Smooth muscle cell (in vitro differentiated cells): ENCODE measurements at regions not wholly inside any gene's neighbourhood (a gene's known extent, or its start where the extent isn't known, plus 50 kb on each side); places are given as distances from the start of the nearest gene placed in this dataset.

ENCODE experiments used
- DNase-seq: peaks from one replicate; lab custom pipeline; 2025; ENCODE audit not compliant: unreplicated experiment; lab: John Stamatoyannopoulos, UW
- H2AFZ ChIP-seq: fragments of 200-600 bp; sonication (generic); 2 replicates; pipeline ENCODE4 v1.6.0; 2016; ENCODE audit warnings: antibody characterized with exemption, low read depth, mild to moderate bottlenecking
- H3F3A ChIP-seq: fragments of 200-600 bp; sonication (generic); 2 replicates; pipeline ENCODE4 v1.6.0; 2017; ENCODE audit warnings: antibody characterized with exemption, low read depth
- H3K27ac ChIP-seq: fragments of 200-600 bp; sonication (generic); 2 replicates; pipeline ENCODE4 v1.5.1; 2016; ENCODE audit warnings: low read depth, mild to moderate bottlenecking
- H3K27me3 ChIP-seq: fragments of 200-600 bp; sonication (generic); 2 replicates; pipeline ENCODE4 v1.6.1; 2016; ENCODE audit warnings: low read depth, mild to moderate bottlenecking
- H3K36me3 ChIP-seq: fragments of 200-600 bp; sonication (generic); 2 replicates; pipeline ENCODE4 v1.5.1; 2016; ENCODE audit warnings: low read depth
- H3K4me1 ChIP-seq: fragments of 200-600 bp; sonication (generic); 2 replicates; pipeline ENCODE4 v1.5.1; 2016; ENCODE audit warnings: low read depth
- H3K4me2 ChIP-seq: fragments of 200-600 bp; sonication (generic); 2 replicates; pipeline ENCODE4 v1.6.0; 2016; ENCODE audit warnings: mild to moderate bottlenecking
- H3K4me3 ChIP-seq: fragments of 200-600 bp; sonication (generic); 2 replicates; pipeline ENCODE4 v1.5.1; 2016; ENCODE audit warnings: mild to moderate bottlenecking
- H3K79me2 ChIP-seq: fragments of 200-600 bp; sonication (generic); 2 replicates; pipeline ENCODE4 v1.6.0; 2016; ENCODE audit warnings: low read depth, mild to moderate bottlenecking
- H3K9ac ChIP-seq: fragments of 200-600 bp; sonication (generic); 2 replicates; pipeline ENCODE4 v1.6.0; 2016; ENCODE audit warnings: low read depth
- H3K9me3 ChIP-seq: fragments of 200-600 bp; sonication (generic); replicated peaks from 2 replicates; pipeline ENCODE4 v1.5.1; 2016; ENCODE audit warnings: low read depth
- H4K20me1 ChIP-seq: fragments of 200-600 bp; sonication (generic); 2 replicates; pipeline ENCODE4 v1.6.0; 2016; ENCODE audit warnings: low read depth
- CTCF ChIP-seq: fragments of 200-600 bp; sonication (generic); IDR thresholded peaks from 2 replicates; pipeline ENCODE4 v1.5.1; 2017; ENCODE audit warnings: borderline replicate concordance, mild to moderate bottlenecking, antibody characterized with exemption; ENCODE audit not compliant: insufficient read depth, poor library complexity, severe bottlenecking
- WGBS: methylation state at CpG from one replicate; pipeline ENCODE4 v1.1.7; 2016; ENCODE audit warnings: low lambda C conversion rate; 5-methylcytosine and 5-hydroxymethylcytosine counted together

- TF ChIP-seq CTCF, result no peak
- WGBS, result 92% methylated on average over 2 of the region's 2 CpGs
- DNase-seq, result no peak
- no peaks in the 10 kb centered on the region for H3K36me3 ChIP-seq
- no peak overlapping the region for H3K27ac ChIP-seq
- no peaks in the 10 kb centered on the region for H3K4me1 ChIP-seq
- no peaks in the 10 kb centered on the region for H3F3A ChIP-seq
- H4K20me1 ChIP-seq, result no peaks in the 10 kb centered on the region
- no peak overlapping the region for H3K9ac ChIP-seq
- H2AFZ ChIP-seq, result no peak overlapping the region
- H3K4me2 ChIP-seq, result no peak overlapping the region
- no peak overlapping the region for H3K4me3 ChIP-seq
- no peaks in the 10 kb centered on the region for H3K79me2 ChIP-seq
- no peaks in the 10 kb centered on the region for H3K9me3 ChIP-seq
- no peaks in the 10 kb centered on the region for H3K27me3 ChIP-seq
Observed at GRCh38 chr12:71329956-71330355, 109.6 kb upstream of the LGR5 start.

GRCh38 chr12:71321531-71321930, 118.1 kb upstream of the LGR5 start:
- Histone ChIP-seq H3K4me3 (no peak overlapping the region), H2AFZ (no peak overlapping the region), H3F3A (no peaks in the 10 kb centered on the region), H3K9me3 (peaks cover 6% of the 10 kb centered on the region), H3K4me1 (no peaks in the 10 kb centered on the region), H3K27ac (no peak overlapping the region), H3K27me3 (no peaks in the 10 kb centered on the region), H3K4me2 (no peak overlapping the region), H3K36me3 (no peaks in the 10 kb centered on the region), H3K79me2 (no peaks in the 10 kb centered on the region), H4K20me1 (no peaks in the 10 kb centered on the region), H3K9ac (no peak overlapping the region)
- TF ChIP-seq CTCF, result no peak
- no peak for DNase-seq

- no peak for DNase-seq
- Histone ChIP-seq H3K27me3 (no peaks in the 10 kb centered on the region), H3K4me2 (no peak overlapping the region), H3K9ac (no peak overlapping the region), H2AFZ (no peak overlapping the region), H3K4me3 (no peak overlapping the region), H3K9me3 (peaks cover 6% of the 10 kb centered on the region), H3K27ac (no peak overlapping the region), H3K36me3 (no peaks in the 10 kb centered on the region), H3K79me2 (no peaks in the 10 kb centered on the region), H3F3A (no peaks in the 10 kb centered on the region), H4K20me1 (no peaks in the 10 kb centered on the region), H3K4me1 (no peaks in the 10 kb centered on the region)
- WGBS, result 79% methylated on average over 1 of the region's 1 CpG
- TF ChIP-seq CTCF, result no peak
Observed at GRCh38 chr12:71321130-71321529, 118.5 kb upstream of the LGR5 start.

GRCh38 chr12:71315328-71315985, 124.1 kb upstream of the LGR5 start:
- no peak for TF ChIP-seq CTCF
- H3K79me2 ChIP-seq, result no peaks in the 10 kb centered on the region
- H3K4me2 ChIP-seq, result no peak overlapping the region
- H3K9ac ChIP-seq, result no peak overlapping the region
- no peaks in the 10 kb centered on the region for H3K9me3 ChIP-seq
- no peaks in the 10 kb centered on the region for H3K4me1 ChIP-seq
- H3K27me3 ChIP-seq, result no peaks in the 10 kb centered on the region
- H2AFZ ChIP-seq, result no peak overlapping the region
- H3F3A ChIP-seq, result no peaks in the 10 kb centered on the region
- no peak overlapping the region for H3K27ac ChIP-seq
- no peak overlapping the region for H3K4me3 ChIP-seq
- no peak for DNase-seq
- WGBS, result 90% methylated on average over 9 of the region's 9 CpGs
- H4K20me1 ChIP-seq, result no peaks in the 10 kb centered on the region
- H3K36me3 ChIP-seq, result no peaks in the 10 kb centered on the region
